ENCODE measurements at regions not wholly inside any gene's neighbourhood (a gene's known extent, or its start where the extent isn't known, plus 50 kb on each side); places are given as distances from the start of the nearest gene placed in this dataset.

DNA sequence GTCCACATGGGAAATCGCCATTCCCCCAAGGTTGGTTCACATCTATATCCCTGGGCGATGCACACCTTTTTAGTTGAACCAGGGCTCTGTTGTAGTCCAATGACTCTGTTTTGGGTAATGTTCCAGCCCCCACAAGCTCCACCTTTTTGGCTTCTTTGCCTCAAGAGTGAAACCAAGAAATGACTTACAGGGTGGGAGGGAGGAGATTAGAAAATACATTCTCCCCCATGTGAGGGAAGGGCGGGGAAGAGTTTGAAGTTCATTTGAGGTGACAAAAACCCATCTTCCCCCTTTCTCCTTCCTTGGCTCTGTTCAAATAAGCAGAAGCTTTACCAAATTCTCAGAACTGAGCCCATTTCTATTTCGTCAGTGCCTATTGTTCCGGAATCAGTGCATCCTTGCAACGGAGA lies 82.8 kb downstream of the GATA3 start:
- no peaks in the 10 kb centered on the region for H3K4me1 ChIP-seq
- intact Hi-C loops (cut with DNase I): no loop called here
- H3K36me3 ChIP-seq: no peaks in the 10 kb centered on the region
- peaks cover 4 to 18% of the 10 kb centered on the region in 2 donors for H3K27me3 ChIP-seq
- H3K27ac ChIP-seq: no peak overlapping the region
- ATAC-seq (no peak), DNase-seq (no peak)
- no peaks in the 10 kb centered on the region for H3K9me3 ChIP-seq
- TF ChIP-seq, protein P1, sequence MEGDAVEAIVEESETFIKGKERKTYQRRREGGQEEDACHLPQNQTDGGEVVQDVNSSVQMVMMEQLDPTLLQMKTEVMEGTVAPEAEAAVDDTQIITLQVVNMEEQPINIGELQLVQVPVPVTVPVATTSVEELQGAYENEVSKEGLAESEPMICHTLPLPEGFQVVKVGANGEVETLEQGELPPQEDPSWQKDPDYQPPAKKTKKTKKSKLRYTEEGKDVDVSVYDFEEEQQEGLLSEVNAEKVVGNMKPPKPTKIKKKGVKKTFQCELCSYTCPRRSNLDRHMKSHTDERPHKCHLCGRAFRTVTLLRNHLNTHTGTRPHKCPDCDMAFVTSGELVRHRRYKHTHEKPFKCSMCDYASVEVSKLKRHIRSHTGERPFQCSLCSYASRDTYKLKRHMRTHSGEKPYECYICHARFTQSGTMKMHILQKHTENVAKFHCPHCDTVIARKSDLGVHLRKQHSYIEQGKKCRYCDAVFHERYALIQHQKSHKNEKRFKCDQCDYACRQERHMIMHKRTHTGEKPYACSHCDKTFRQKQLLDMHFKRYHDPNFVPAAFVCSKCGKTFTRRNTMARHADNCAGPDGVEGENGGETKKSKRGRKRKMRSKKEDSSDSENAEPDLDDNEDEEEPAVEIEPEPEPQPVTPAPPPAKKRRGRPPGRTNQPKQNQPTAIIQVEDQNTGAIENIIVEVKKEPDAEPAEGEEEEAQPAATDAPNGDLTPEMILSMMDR (IDR thresholded peaks at IDR 0.05): no peak
- no peak overlapping the region for H3K4me3 ChIP-seq

DNA sequence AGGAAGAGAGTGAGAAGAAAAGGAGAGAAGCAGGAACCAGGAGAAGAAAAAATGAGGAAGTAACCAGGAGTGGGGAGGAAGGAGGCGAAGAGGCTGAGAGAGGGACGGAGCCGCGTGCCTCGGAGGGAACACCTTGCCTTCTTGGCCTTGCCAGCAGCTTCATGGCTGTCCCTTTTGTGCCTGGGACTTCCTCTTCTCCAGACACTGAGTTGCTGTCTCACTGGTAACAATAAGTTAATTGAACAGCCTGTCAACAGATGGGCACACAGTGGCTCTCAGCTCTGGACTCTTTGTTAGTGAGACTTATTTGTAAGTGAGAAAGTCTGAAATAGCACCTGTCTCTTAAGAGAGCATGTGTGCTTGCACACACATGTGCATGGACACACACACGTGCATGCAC lies 83.2 kb downstream of the GATA3 start:
- Histone ChIP-seq H3K27me3 (peaks cover 4 to 14% of the 10 kb centered on the region in 2 donors), H3K9me3 (no peaks in the 10 kb centered on the region), H3K36me3 (no peaks in the 10 kb centered on the region), H3K4me1 (no peaks in the 10 kb centered on the region), H3K4me3 (no peak overlapping the region), H3K27ac (peak overlapping the region in 1 of 2 donors; percentile 26)
- TF ChIP-seq, protein P1 (IDR thresholded peaks at IDR 0.05): no peak
- no peak for ATAC-seq
- DNase-seq: no peak
- intact Hi-C loops (cut with DNase I): no loop called here

DNA sequence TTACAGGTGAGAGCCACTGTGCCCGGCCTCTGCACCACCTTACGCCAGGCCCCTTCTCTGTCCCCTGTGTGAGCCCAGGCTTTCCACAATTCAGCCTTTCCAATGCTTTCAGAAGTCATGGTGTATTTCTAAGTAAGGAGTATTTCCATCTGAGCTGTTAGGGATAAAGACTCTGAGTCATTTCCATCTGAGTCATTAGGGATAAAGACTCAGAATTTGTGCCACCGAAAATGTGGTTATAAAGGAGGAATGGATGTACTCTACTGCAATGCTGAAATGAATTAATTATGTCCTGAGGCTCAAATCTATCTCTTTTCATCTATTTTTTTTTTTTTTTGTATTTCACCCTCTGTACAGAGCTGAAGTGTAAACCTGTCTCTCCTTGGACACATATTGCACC lies 84.0 kb downstream of the GATA3 start:
- Histone ChIP-seq H3K27ac (no peak overlapping the region), H3K36me3 (no peaks in the 10 kb centered on the region), H3K27me3 (peaks cover 0 to 8% of the 10 kb centered on the region in 2 donors), H3K9me3 (no peaks in the 10 kb centered on the region), H3K4me3 (no peak overlapping the region), H3K4me1 (no peaks in the 10 kb centered on the region)
- TF ChIP-seq, protein P1 (IDR thresholded peaks at IDR 0.05): no peak
- intact Hi-C loops (cut with DNase I): no loop called here
- DNase-seq (no peak), ATAC-seq (no peak)

DNA sequence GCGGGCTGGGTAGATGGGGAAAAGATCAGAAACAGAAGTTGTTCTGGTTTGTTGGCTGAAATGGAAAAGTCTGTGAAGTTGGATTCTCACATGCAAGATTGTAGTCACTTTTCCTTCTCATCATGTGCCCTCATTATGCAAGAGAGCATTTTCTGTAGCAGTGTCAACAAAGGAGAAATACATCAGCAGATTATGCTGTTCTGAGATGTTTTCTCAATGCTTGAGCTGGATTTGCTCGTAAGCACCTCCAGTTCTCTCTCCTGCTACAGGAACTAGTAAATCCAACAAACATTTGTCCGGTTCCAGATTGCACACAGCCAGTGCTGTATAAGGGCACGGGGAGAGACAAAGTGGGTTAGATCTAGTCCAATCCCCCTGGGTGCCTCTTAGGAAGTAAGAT lies 90.0 kb downstream of the GATA3 start:
- Histone ChIP-seq H3K27ac (no peak overlapping the region), H3K9me3 (no peaks in the 10 kb centered on the region), H3K36me3 (no peaks in the 10 kb centered on the region), H3K4me3 (no peak overlapping the region), H3K27me3 (no peaks in the 10 kb centered on the region), H3K4me1 (no peaks in the 10 kb centered on the region)
- ATAC-seq (no peak), DNase-seq (no peak)
- intact Hi-C loops (cut with DNase I): no loop called here
- TF ChIP-seq, protein P1 (IDR thresholded peaks at IDR 0.05): no peak

DNA sequence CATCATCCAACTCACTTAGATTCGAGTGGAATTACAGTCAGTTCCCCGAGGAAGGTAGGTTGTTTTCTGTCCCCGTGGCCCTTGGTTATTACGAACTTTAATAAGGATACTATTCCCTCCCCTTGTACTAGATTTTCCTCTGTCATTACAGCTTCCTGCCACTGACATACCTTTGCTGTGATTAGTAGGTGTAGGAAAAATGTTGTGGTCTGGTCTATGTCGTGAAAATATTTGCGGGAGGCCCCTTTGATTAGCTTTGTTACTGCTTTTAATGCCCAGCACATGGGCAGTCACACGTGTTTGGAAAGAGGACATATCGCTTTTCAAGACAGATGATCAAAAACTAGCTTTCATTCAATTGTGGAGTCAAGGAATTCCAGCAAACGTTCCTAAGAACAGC lies 92.2 kb downstream of the GATA3 start:
- DNase-seq (no peak), ATAC-seq (no peak)
- Histone ChIP-seq H3K4me1 (no peaks in the 10 kb centered on the region), H3K36me3 (no peaks in the 10 kb centered on the region), H3K27me3 (peaks cover 0 to 5% of the 10 kb centered on the region in 2 donors), H3K9me3 (no peaks in the 10 kb centered on the region), H3K27ac (no peak overlapping the region), H3K4me3 (no peak overlapping the region)
- intact Hi-C loops (cut with DNase I): no loop called here
- TF ChIP-seq, protein P1 (IDR thresholded peaks at IDR 0.05): no peak
